WTC11 (cell line): ENCODE measurements at regions not wholly inside any gene's neighbourhood (a gene's known extent, or its start where the extent isn't known, plus 50 kb on each side); places are given as distances from the start of the nearest gene placed in this dataset.

Experiments used
- ATAC-seq: fragments of 200-7000 bp; cut with Tn5 transposase; 2 replicates; pipeline ENCODE4 v1.10.0; 2021; ENCODE audit warnings: mild to moderate bottlenecking, moderate library complexity
- CTCF ChIA-PET: fragments of 300-600 bp; sonication (Branson Sonifier 250); formaldehyde crosslinking; loops from one replicate; lab custom pipeline; 2021; ENCODE audit warnings: antibody characterized with exemption; lab: Charles Lee
- POLR2A ChIA-PET: fragments of 350-600 bp; sonication (Branson Sonifier 250); formaldehyde crosslinking; loops from one replicate; lab custom pipeline; 2021; ENCODE audit warnings: antibody characterized with exemption; lab: Charles Lee
- DNase-seq: peaks from one replicate; pipeline ENCODE4 v3.0.0; 2021; ENCODE audit warnings: low spot score
- H3K27ac Mint-ChIP-seq: 2 replicates; pipeline ENCODE4 v1.8.0; 2021; ENCODE audit warnings: mixed read lengths
- H3K27me3 Mint-ChIP-seq: 2 replicates; pipeline ENCODE4 v1.8.0; 2021; ENCODE audit warnings: low read depth, mild to moderate bottlenecking, moderate library complexity, mixed read lengths
- H3K36me3 Mint-ChIP-seq: 2 replicates; pipeline ENCODE4 v1.8.0; 2021; ENCODE audit warnings: mixed read lengths
- H3K4me1 Mint-ChIP-seq: 2 replicates; pipeline ENCODE4 v1.8.0; 2022; ENCODE audit warnings: mixed read lengths
- H3K4me3 Mint-ChIP-seq: 2 replicates; pipeline ENCODE4 v1.8.0; 2021; ENCODE audit warnings: mild to moderate bottlenecking, moderate library complexity, mixed read lengths
- H3K9me3 Mint-ChIP-seq: 2 replicates; pipeline ENCODE4 v1.8.0; 2021; ENCODE audit warnings: mixed read lengths
- ATF1 ChIP-seq: sonication (generic); formaldehyde crosslinking; IDR thresholded peaks from 2 replicates; pipeline ENCODE4 v1.8.1; 2023; ENCODE audit warnings: mild to moderate bottlenecking, moderate library complexity, missing genetic modification reagents
- ATF6 ChIP-seq: sonication (generic); formaldehyde crosslinking; IDR thresholded peaks from 2 replicates; pipeline ENCODE4 v1.8.1; 2023; ENCODE audit warnings: mild to moderate bottlenecking, missing genetic modification reagents
- CREB1 ChIP-seq: sonication (generic); formaldehyde crosslinking; IDR thresholded peaks from 2 replicates; pipeline ENCODE4 v1.8.0; 2023; ENCODE audit warnings: mild to moderate bottlenecking, missing genetic modification reagents
- E2F4 ChIP-seq: sonication (generic); formaldehyde crosslinking; IDR thresholded peaks from 2 replicates; pipeline ENCODE4 v1.8.1; 2022; ENCODE audit warnings: low read depth, mild to moderate bottlenecking, moderate library complexity, missing genetic modification reagents, borderline replicate concordance
- EMX1 ChIP-seq: fragments of 250-450 bp; sonication (Bioruptor Pico); IDR thresholded peaks from 2 replicates; pipeline ENCODE4 v1.8.0; 2021; ENCODE audit warnings: mild to moderate bottlenecking
- GABPB1 ChIP-seq: sonication (generic); formaldehyde crosslinking; IDR thresholded peaks from 2 replicates; pipeline ENCODE4 v1.8.1; 2023; ENCODE audit warnings: mild to moderate bottlenecking, missing genetic modification reagents
- IRF2 ChIP-seq: sonication (generic); formaldehyde crosslinking; IDR thresholded peaks from 2 replicates; pipeline ENCODE4 v1.8.0; 2022; ENCODE audit warnings: low read depth, missing genetic modification reagents, borderline replicate concordance
- PRDM15 ChIP-seq: sonication (generic); formaldehyde crosslinking; IDR thresholded peaks from 2 replicates; pipeline ENCODE4 v1.8.0; 2022; ENCODE audit warnings: missing genetic modification reagents
- PRRX2 ChIP-seq: fragments of 250-450 bp; sonication (Bioruptor Pico); IDR thresholded peaks from 2 replicates; pipeline ENCODE4 v1.8.0; 2021; ENCODE audit warnings: mild to moderate bottlenecking
- SMAD4 ChIP-seq: sonication (generic); formaldehyde crosslinking; IDR thresholded peaks from 2 replicates; pipeline ENCODE4 v1.8.0; 2022; ENCODE audit warnings: mild to moderate bottlenecking, missing genetic modification reagents
- TCF7 ChIP-seq: sonication (generic); formaldehyde crosslinking; IDR thresholded peaks from 2 replicates; pipeline ENCODE4 v1.8.0; 2022; ENCODE audit warnings: mild to moderate bottlenecking, low read depth, missing genetic modification reagents, moderate library complexity
- TP53 ChIP-seq: sonication (generic); formaldehyde crosslinking; IDR thresholded peaks from 2 replicates; pipeline ENCODE4 v1.8.1; 2023; ENCODE audit warnings: mild to moderate bottlenecking, missing genetic modification reagents
- ZNF138 ChIP-seq: sonication (generic); formaldehyde crosslinking; conservative IDR thresholded peaks from 2 replicates; pipeline ENCODE4 v1.8.1; 2022; ENCODE audit warnings: mild to moderate bottlenecking, moderate library complexity, missing genetic modification reagents
- ZNF219 ChIP-seq: sonication (generic); formaldehyde crosslinking; IDR thresholded peaks from 2 replicates; pipeline ENCODE4 v1.8.0; 2023; ENCODE audit warnings: missing genetic modification reagents, mild to moderate bottlenecking, borderline replicate concordance
- ZNF416 ChIP-seq: fragments of 250-450 bp; sonication (Bioruptor Pico); IDR thresholded peaks from 2 replicates; pipeline ENCODE4 v1.9.0; 2021; ENCODE audit warnings: mild to moderate bottlenecking, inconsistent platforms
- ZNF423 ChIP-seq: fragments of 250-450 bp; sonication (Bioruptor Pico); IDR thresholded peaks from 2 replicates; pipeline ENCODE4 v2.1.2; 2022; ENCODE audit warnings: mild to moderate bottlenecking, moderate library complexity
- TF ChIP-seq, protein P1 (sequence below): sonication (generic); formaldehyde crosslinking; IDR thresholded peaks from 2 replicates; pipeline ENCODE4 v1.8.1; 2022; ENCODE audit warnings: missing genetic modification reagents, borderline replicate concordance
- TF ChIP-seq, protein P2 (sequence below): sonication (generic); formaldehyde crosslinking; IDR thresholded peaks from 2 replicates; pipeline ENCODE4 v1.8.1; 2023; ENCODE audit warnings: mild to moderate bottlenecking, missing genetic modification reagents, moderate library complexity
- TF ChIP-seq, protein P3 (sequence below): sonication (generic); formaldehyde crosslinking; IDR thresholded peaks from 2 replicates; pipeline ENCODE4 v1.8.1; 2022; ENCODE audit warnings: mild to moderate bottlenecking, missing genetic modification reagents, moderate library complexity, borderline replicate concordance
- TF ChIP-seq, protein P4 (sequence below): fragments of 250-450 bp; sonication (Bioruptor Pico); conservative IDR thresholded peaks from 2 replicates; pipeline ENCODE4 v1.9.0; 2021; ENCODE audit warnings: mild to moderate bottlenecking

GRCh38 chr17:55606488-55606815, 95.2 kb upstream of the SMIM36 start (continued):
- TF ChIP-seq IRF2 (CRISPR knock-in tag) (no peak), CREB1 (CRISPR knock-in tag) (no peak), PRRX2 (CRISPR knock-in tag) (no peak), E2F4 (CRISPR knock-in tag) (no peak), ZNF219 (CRISPR knock-in tag) (no peak), EMX1 (CRISPR knock-in tag) (no peak)

GRCh38 chr17:55605705-55606487, 94.6 kb upstream of the SMIM36 start:
- CTCF ChIA-PET: interaction anchor here (0.6 kb wide), 1 partner anchor 26 kb away, joined by 3 read pairs; no protein-coding TSS in a partner anchor
- ATAC-seq: no peak

More at GRCh38 chr17:55605705-55606487, 94.6 kb upstream of the SMIM36 start:
- H3K9me3 Mint-ChIP-seq: 0 out of 2 replicates have a peak, but pooled peaks cover 3% of the 10 kb centered on the region
- H3K4me3 Mint-ChIP-seq: no peak overlapping the region
- TF ChIP-seq, protein P1, sequence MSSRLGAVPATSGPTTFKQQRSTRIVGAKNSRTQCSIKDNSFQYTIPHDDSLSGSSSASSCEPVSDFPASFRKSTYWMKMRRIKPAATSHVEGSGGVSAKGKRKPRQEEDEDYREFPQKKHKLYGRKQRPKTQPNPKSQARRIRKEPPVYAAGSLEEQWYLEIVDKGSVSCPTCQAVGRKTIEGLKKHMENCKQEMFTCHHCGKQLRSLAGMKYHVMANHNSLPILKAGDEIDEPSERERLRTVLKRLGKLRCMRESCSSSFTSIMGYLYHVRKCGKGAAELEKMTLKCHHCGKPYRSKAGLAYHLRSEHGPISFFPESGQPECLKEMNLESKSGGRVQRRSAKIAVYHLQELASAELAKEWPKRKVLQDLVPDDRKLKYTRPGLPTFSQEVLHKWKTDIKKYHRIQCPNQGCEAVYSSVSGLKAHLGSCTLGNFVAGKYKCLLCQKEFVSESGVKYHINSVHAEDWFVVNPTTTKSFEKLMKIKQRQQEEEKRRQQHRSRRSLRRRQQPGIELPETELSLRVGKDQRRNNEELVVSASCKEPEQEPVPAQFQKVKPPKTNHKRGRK (CRISPR knock-in tag): no peak
- TF ChIP-seq ZNF423 (CRISPR knock-in tag): no peak
- TF ChIP-seq CREB1 (CRISPR knock-in tag): no peak
- TF ChIP-seq GABPB1: no peak
- TF ChIP-seq ZNF138: no peak
- TF ChIP-seq, protein P2, sequence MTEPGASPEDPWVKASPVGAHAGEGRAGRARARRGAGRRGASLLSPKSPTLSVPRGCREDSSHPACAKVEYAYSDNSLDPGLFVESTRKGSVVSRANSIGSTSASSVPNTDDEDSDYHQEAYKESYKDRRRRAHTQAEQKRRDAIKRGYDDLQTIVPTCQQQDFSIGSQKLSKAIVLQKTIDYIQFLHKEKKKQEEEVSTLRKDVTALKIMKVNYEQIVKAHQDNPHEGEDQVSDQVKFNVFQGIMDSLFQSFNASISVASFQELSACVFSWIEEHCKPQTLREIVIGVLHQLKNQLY (CRISPR knock-in tag): no peak
- TF ChIP-seq TCF7 (CRISPR knock-in tag): no peak
- TF ChIP-seq, protein P3, sequence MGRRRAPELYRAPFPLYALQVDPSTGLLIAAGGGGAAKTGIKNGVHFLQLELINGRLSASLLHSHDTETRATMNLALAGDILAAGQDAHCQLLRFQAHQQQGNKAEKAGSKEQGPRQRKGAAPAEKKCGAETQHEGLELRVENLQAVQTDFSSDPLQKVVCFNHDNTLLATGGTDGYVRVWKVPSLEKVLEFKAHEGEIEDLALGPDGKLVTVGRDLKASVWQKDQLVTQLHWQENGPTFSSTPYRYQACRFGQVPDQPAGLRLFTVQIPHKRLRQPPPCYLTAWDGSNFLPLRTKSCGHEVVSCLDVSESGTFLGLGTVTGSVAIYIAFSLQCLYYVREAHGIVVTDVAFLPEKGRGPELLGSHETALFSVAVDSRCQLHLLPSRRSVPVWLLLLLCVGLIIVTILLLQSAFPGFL (CRISPR knock-in tag): no peak
- TF ChIP-seq PRDM15 (CRISPR knock-in tag): no peak
- no peak for TF ChIP-seq PRRX2 (CRISPR knock-in tag)
- no peak for TF ChIP-seq ATF6 (CRISPR knock-in tag)
- TF ChIP-seq, protein P4, sequence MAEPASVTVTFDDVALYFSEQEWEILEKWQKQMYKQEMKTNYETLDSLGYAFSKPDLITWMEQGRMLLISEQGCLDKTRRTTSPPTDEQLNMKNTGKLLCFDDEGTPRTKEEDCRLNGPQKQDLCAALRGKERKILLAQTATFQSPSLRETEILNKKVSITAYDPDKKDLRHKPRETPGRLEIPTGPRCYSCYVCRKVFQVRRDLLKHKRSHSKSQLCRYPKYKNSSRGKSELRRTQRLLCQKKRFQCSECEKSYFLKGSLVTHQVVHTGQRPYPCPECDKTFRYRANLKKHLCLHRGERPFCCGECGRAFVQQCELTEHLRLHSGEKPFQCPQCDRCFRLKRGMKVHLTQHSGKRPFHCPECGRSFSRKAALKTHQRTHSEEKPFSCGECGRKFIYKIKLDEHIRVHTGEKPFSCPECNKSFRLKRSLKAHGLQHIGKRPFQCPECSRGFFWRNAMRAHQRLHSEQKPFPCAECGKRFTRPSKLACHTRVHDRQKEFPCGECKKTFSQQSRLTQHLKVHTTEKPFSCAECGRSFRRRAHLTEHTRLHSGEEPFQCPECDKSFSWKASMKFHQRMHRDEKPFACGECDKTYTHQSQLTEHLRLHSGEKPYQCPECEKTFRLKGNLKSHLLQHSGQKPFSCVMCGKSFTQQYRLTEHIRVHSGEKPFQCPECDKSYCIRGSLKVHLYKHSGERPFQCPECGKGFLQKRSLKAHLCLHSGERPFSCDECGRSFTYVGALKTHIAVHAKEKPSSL: no peak
- no peak for TF ChIP-seq SMAD4 (CRISPR knock-in tag)
- no peak for TF ChIP-seq ATF1 (CRISPR knock-in tag)
- no peak for TF ChIP-seq TP53 (CRISPR knock-in tag)
- TF ChIP-seq ZNF416 (CRISPR knock-in tag): no peak
- DNase-seq: no peak
- H3K4me1 Mint-ChIP-seq: peaks cover 11% of the 10 kb centered on the region
- no peak overlapping the region for H3K27ac Mint-ChIP-seq
- H3K36me3 Mint-ChIP-seq: no peaks in the 10 kb centered on the region
- POLR2A ChIA-PET: no interaction called here
- no peaks in the 10 kb centered on the region for H3K27me3 Mint-ChIP-seq
